Astrocyte (in vitro differentiated cells and primary cell): ENCODE measurements at regions not wholly inside any gene's neighbourhood (a gene's known extent, or its start where the extent isn't known, plus 50 kb on each side); places are given as distances from the start of the nearest gene placed in this dataset.

Experiments
- CTCF ChIP-seq: IDR thresholded peaks from 2 replicates; pipeline ENCODE4 v1.5.1; 2011; ENCODE audit warnings: low read depth, mild to moderate bottlenecking, inconsistent platforms, low read length, moderate library complexity; ENCODE audit not compliant: insufficient read depth
- EZH2 ChIP-seq: IDR thresholded peaks from 2 replicates; pipeline ENCODE4 v1.6.1; 2012; ENCODE audit warnings: mild to moderate bottlenecking, low read length, inconsistent platforms; ENCODE audit not compliant: insufficient read depth

- TF ChIP-seq EZH2 (no peak), CTCF (no peak)
These were observed 183.9 kb downstream of the AVL9 start for GRCh38 chr7:32679192-32679591.
